Epidermal melanocyte (primary cell): ENCODE measurements at regions not wholly inside any gene's neighbourhood (a gene's known extent, or its start where the extent isn't known, plus 50 kb on each side); places are given as distances from the start of the nearest gene placed in this dataset.

Experiments
- DNase-seq: peaks from one replicate; pipeline ENCODE4 v3.0.0; 2011; ENCODE audit warnings: low spot score; ENCODE audit not compliant: insufficient read length

DNA sequence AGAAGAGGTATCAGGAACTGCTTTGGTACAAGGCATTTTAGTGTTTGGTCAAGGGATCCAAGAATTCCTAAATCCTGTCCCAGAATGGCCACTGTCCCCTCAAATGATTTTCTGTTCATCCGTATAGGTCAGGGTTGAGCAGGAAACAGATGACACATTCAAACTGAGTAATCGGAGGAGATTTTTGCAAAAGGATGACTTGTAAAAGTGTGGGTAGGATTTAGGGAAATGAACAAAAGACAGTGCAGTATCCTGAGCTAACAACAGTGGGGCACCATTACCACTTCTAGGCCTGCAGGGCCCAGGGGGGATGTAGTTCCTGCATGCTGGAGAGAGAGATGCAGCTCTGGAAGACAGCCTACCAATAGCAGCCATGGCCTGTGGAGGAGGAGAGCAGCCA lies 290.1 kb downstream of the ZSWIM6 start:
- DNase-seq, result no peak

- no peak for DNase-seq
Measured at GRCh38 chr5:61623401-61624069, 291.5 kb downstream of the ZSWIM6 start.

GRCh38 chr5:61624553-61625136 lies 292.6 kb downstream of the ZSWIM6 start:
- DNase-seq, result no peak

DNA sequence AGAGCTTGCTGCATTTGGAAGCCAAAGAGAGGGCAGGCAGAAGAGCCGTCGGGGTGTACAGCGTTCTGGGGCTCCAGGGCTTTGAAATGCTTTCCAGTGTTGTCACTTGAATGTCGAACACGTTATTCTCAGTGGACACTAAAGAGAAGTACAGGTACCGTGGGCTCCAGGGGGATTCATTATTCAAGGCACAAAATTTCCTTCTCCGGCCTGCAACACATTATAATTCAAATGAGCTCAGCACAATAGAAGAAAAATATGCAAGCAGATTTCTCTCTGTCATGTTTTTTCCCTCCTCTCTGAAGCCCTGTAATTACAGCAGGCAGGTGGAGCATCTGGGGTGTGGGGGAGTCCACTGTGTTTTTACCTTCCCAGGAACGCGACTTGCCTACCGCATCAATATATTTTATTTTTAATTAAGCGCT lies 293.1 kb downstream of the ZSWIM6 start:
- no peak for DNase-seq

GRCh38 chr5:61625681-61626621 lies 293.9 kb downstream of the ZSWIM6 start:
- no peak for DNase-seq

DNA sequence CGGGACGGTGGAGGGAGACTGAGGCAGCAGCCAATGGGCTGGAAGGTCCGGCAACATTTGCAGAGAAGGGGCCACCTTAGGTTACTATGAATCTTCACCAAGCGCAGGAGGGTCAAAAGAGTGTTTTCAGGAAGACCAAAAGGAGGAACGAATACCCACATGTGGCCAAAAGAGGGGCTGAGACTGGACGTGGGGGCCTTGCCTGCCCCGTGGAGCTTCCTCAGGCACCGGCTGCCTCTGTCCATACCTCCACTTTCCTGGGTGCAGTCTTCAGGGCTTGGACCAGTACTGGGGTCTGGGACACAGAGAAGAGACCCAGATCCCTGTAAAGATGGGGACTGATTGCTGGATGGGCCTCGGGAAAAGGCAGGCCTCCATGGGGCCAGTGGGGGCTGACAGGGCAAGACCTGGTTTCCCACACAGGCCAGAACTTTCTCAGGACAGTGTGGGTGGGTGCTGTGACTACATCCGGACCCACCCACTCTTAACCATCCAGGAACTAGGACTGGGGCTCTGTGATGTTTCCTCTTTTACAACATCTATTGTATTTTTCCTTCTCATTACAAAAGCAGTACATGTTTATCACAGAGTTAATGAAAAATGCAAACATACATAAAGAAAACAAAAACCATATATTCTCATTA lies 294.7 kb downstream of the ZSWIM6 start:
- DNase-seq, result no peak

GRCh38 chr5:61627531-61627930 lies 295.5 kb downstream of the ZSWIM6 start:
- DNase-seq, result no peak

- DNase-seq, result no peak
Measured at GRCh38 chr5:61630908-61631307, 298.9 kb downstream of the ZSWIM6 start.

DNA sequence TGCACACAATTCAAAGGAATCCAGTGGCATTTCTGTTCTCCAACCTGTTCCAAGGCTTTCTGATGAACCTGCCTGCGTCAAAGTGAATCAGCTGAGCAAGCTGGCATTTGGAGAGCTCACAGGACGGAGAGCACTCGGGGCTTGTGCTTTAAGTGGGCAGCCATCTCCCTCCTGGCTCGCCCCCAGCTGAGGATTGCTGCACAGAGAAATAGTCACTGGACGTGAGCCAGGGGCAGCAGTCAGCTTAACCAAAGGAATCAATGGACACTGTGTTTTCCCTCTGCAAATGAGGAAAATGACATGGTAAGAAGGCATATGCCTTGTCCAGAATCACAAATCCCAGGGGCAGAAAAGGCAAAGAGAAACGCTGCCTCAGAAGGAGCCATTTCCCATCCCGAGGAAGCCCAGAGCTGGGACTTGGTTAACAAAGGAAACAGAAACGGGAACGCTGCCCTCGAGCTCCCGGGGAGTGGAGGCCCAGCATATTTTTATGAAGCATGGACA lies 299.4 kb downstream of the ZSWIM6 start:
- peak; percentile 82 for DNase-seq

DNA sequence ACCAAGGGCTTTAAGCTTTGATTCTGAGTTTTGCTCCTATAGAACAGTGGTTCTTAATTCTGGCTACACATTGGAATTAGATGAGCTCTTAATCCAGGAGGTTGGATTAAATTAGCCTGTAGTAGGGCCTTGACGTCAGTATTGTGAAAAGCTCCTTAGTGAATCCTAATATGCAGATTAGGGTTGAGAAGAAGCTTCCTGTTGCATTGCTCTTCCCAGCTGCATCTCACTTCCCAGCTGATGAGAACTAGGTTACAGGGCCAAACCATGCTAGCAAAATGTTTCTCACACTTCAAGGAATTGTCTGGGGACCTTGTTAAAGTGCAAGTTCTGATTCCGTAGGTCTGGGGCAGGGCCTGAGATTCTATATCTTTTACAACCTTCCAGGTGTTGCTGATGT lies 300.0 kb downstream of the ZSWIM6 start:
- no peak for DNase-seq

DNA sequence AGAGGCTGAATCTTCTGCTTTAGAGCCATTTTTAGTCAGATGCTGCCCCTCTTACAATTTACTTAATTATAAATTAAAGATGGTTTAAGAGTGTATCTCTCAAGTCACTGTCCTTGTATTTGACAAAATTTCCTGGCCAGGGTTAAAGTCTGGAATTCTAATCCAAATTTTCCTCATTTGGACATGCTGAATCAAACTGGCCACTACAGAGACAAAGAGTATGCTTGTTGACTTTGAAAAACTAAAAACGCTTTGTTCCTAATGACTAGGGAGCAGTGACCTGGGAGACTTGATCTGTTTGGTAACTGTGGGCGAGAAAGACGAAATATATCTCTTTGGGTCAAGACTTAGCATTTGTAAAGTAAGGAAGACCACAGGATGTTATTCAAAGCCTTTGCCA lies 303.2 kb downstream of the ZSWIM6 start:
- no peak for DNase-seq

DNA sequence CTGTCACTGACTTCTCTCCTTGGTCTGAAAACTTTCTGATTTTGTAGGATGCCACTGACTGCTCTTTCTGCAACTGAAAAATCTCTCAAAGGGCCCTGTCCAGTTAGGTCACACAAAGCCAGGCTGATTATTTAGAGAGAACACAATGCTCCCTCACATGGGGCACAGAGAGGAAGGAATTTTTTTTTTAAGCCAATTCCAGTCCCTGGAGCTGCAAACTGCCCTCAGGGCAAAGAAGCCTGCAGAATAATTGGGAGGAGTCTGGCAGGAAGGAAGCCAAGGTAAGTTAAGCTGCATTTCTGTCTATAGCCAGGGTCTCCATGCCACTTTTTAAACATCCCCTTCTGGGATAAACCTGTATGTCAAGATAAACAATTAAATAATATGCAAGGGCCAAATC lies 305.5 kb downstream of the ZSWIM6 start:
- DNase-seq, result peak; percentile 58

- DNase-seq, result no peak
Measured at GRCh38 chr5:61638476-61638875, 306.4 kb downstream of the ZSWIM6 start.

DNA sequence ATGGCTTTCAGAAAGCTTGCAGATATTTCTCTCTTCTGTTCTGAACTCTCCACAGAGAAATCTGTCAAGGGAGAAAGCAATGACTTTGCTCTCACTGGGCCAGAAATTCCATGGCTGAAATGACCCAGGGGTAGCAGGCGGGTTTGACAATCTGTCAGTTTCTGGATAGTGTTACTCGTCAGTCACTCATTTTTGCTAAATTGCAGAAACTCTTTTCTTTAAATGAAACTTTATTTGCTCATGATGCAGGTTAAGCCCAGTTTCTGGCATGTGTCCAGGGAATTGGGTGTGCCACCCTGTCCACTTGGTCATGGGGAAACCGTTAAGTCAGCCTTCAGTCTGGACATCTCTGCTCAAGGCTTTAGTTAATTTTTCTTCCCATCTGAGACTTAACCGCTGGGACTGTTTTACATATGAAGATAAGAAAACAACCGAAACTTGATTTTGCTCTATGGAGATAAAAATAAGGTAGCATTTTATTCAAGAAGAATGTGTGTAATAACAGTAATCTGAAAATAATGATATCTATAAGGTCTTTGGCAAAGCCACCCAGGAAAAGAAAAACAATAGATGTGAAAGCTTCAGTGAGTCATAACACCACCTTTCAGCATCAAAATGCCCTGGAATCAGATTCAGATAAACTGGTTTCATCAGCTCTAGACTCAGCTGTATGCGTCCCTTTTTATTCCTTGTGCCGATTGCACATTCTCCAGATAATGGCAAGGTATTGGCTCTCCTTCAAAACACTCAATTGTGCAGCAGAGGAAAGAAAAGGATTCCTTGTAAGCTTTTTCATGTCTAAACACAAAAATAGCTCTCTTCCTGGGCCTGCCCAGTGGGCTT lies 308.3 kb downstream of the ZSWIM6 start:
- no peak for DNase-seq

DNA sequence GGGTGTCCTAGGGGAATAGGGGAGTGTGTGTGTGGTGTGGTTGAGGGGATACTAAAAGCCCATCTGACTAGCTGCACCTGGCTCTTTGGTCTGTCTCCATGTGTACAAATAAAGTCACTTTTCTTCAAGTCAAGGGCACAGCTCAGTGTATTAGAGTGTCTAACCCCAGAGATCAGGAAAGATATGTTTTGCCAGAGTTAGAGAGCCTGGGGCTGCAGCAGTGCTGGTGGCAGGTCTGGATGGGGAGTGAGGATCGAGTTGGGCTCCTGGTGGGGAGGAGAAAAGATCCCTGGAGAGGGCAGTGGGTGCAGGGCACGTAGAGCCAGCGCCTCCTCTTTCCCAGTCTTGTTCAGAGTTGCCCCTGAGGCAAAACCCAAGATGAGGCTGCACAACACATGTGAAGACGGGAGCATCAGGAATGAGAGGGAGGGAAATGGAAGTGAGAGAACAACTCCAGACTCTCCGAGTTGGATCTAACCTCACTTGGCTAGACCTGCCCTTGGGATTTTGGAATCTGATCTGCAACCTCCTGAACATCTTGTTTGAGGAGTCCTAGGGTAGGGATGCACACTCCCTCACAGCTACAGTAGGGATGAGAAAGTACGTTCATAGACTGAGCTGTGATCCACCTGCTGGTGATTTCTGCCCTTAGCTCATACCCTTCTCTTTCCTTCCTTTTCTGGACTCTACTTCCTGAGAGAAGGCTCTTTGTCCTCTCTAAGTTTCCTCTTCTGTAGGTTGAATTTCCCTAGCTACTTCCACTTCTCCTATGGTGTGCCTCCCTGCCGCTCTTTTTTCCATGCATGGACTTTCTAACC lies 309.9 kb downstream of the ZSWIM6 start:
- DNase-seq, result no peak

GRCh38 chr5:61647672-61648071 lies 315.6 kb downstream of the ZSWIM6 start:
- no peak for DNase-seq

- DNase-seq, result no peak
Measured at GRCh38 chr5:61649231-61649630, 317.2 kb downstream of the ZSWIM6 start.

DNA sequence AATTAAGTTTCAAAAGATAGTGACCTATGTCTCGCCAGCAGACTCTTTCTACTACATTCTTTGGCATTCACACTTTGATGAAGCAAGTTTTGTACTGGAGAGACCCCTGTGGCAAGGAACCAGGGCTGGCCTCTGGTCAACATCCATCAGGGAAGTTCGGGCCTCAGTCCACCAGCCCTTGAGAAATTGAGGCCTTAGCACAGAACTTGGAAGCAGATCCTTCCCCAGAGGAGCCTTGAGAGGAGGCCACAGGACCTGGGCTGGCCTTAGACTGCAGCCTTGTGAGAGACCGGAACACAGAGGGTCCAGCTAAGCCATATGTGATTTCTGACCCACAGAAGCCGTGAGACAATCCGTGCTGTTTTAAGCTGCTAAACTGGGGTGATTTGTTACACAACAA lies 317.9 kb downstream of the ZSWIM6 start:
- no peak for DNase-seq

DNA sequence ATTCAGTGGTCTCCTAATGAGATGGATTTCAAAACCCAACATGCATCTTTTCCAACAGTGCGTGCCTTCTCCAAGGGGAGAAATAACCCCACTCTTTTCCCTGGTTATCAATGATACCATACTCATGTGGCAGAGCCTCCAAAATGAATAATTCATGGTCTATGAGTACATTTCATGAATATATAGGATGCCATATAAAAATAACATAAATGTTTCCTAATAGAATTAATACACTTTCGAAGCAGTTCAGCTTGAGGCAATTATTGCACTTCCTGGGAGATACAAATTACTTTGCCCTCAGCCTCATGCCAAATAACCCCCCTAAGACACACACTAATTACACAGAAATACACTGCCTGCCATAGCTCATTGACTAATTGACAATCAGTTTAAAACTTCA lies 318.6 kb downstream of the ZSWIM6 start:
- DNase-seq, result no peak

DNA sequence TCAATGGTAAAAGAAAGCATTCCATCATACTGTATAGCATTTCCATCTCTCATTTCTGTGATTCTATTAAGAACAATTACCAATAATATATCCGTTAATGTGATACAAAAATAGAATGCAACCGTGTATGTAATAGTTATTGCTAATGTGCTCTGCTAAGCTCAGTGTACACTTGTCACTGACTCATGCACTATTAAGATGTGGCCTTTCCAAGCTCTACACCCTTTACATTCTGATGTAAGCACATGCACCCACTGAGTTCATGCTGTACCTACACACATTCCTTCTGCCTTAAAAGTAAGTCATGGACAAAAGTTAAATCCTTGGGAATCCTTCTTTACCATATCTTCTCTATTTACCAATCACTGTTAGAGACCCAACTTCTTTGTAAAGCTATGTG lies 319.1 kb downstream of the ZSWIM6 start:
- DNase-seq, result no peak
